NCI-H2227 treated with DMSO at 0.1 percent for 48 hours (cell line): ENCODE measurements at regions not wholly inside any gene's neighbourhood (a gene's known extent, or its start where the extent isn't known, plus 50 kb on each side); places are given as distances from the start of the nearest gene placed in this dataset.
A peak's percentile ranks its signal among the peaks of the same experiment; 100 is the strongest.

ENCODE experiments used
- DNase-seq: peaks from one replicate; lab custom pipeline; 2025; lab: John Stamatoyannopoulos, UW

GRCh38 chr6:21885532-21886114 is 292.1 kb downstream of the SOX4 start:
- peak; percentile 72 for DNase-seq

DNA sequence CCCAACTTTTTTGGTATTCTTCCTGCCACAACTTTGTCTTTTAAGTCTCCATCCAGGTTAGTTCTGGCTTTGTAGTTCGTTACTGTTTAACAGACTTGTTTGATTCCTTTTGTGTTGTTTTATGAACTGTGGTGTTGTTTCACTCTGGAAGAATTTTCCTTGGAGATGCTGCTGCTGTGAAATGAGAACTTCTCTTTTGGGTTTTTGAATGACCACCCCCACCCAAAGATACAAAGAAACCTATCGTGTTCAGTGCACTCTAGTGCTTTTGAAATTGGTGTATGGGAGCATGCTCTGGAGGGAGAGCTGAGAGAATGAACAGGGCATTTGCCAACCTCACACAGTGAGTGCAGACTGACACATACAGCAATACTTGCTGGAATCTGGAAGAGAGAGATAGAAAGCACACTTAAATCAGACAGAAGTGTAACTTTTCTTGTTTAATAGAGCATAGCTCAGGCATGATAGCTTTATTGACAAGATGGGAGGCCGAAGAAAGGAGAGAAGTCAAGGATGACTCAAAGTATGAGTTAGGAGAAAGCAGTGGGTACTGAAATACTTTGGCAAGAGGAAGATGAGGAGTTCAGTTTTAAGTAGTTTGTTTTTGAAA is 293.1 kb downstream of the SOX4 start:
- no peak for DNase-seq

- peak; percentile 16 for DNase-seq
These were observed 294.0 kb downstream of the SOX4 start for GRCh38 chr6:21887231-21888185.

DNA sequence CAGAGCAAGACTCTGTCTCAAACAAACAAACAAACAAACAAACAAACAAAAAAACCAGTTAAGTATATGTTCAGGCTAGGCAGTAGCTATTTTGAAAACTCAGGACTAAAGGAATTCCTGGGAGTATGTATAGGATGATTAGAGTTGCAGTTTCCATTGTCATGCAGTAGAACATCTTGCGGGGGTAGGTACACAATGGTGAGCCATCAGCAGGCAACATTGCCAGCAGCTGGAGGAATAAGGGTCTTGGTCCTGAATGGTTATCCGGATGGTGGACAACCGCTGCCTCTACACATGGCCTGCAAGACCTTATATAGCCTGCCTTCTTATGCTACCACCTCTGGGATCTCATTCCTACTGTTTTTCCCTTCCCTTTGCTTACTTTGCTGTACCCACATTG is 297.5 kb downstream of the SOX4 start:
- no peak for DNase-seq

DNA sequence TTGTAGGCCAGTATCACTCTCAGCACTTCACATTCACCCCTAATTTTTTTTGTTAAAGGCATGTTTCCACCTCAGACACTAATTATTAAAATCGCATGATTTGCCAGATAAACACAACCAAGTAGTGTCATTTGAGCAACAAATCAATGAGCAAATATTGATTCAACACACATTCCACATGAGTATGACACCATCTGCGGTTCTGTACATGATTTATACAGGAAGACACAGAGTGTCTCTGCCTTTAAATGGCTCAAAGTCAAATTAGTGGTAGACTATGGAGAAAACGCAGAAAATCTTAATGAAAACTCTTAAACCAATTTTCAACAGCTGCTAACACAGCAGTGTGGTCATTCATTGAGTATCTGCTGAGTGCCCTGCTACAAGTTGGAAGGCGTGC is 300.2 kb downstream of the SOX4 start:
- no peak for DNase-seq

DNA sequence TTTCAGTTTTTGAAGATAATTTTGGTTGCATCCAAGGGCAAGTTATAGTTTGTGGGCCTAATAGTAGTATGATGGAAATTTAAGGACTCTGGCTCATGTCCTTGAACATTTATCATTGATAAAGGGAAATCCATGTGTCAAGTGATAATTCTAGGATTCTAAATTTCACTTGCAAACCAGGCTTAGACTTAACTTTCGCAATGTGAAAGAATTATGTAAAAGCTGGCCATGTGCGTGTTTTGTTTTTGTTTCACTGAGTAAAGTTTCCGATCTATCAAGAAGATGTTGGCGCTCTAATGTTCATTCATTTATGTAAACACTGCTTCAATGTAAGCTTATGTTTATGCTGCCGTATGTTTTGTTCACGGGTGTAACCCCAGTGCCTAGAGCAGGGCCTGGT is 302.0 kb downstream of the SOX4 start:
- no peak for DNase-seq

DNA sequence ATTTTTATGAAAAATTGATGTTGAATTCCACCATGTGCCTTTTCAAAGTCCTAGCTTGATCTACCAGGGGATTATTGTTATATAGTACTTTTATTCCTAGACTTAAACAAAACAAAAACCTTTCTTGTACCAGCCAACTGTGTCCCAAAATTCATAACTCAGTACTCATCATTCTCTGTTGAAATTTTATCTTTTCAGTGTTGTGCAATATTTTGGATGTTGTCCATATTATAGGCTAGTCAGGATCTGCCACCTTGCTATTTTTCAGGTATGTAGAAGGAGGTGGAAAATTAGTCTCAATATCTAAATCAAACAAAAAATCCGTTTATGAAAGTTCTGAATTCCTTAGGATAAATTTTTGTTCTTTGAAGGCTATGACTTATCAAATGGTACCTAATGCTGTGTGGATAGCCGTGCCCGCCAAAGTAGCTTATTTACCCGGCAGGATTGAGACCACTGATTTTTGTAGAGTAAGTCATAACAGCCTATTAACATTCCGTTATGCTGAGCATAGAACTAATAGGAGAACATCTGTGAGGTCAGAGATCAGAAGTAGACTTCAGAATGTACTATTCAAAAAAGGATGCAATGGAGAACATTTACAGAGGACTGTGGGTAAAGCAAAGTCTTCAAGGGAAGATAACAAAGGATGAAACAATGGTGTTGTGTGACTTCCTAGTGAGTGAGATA is 304.7 kb downstream of the SOX4 start:
- DNase-seq, result no peak

GRCh38 chr6:21899708-21900107 is 306.2 kb downstream of the SOX4 start:
- no peak for DNase-seq

GRCh38 chr6:21900730-21901129 is 307.2 kb downstream of the SOX4 start:
- no peak for DNase-seq

- no peak for DNase-seq
These were observed 309.1 kb downstream of the SOX4 start for GRCh38 chr6:21902628-21903169.

DNA sequence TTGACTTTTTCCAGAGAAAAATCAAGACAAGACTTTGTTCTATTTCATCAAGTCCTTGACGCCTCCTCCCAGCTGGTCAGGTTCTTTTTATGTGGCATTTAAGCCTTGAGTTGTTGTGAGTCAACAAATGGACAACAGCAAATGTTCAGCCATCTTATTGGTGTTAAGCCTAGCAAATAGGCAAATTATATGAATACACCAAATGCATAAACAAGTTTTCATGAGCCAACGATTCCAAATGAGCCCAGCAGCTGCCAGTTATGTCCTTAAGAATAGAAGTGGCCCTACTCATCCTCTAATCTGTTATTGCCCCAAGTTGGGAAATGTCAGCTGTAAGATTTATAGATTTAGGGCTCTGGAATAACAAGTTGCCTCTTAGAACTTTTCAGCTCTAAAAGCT is 312.0 kb downstream of the SOX4 start:
- no peak for DNase-seq

- no peak for DNase-seq
These were observed 313.3 kb downstream of the SOX4 start for GRCh38 chr6:21906826-21907225.

DNA sequence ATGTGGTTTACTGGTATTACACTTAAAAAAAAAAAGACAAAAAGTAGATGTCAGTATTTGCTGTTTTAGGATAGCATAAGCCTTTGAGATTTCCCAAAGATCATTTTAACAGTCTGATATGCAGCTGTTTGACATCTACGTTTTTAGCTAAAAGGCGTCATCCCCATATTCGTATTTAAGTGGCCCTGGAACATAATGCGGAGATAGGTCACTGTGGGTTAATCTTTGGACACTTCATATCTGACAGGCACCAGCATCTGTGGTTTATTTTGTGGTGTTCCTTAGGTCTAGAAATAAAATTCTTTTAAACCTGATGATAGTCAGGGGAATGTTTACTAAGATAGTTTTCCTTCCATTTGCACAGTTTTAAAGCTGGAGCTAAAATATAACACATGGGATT is 313.7 kb downstream of the SOX4 start:
- no peak for DNase-seq

DNA sequence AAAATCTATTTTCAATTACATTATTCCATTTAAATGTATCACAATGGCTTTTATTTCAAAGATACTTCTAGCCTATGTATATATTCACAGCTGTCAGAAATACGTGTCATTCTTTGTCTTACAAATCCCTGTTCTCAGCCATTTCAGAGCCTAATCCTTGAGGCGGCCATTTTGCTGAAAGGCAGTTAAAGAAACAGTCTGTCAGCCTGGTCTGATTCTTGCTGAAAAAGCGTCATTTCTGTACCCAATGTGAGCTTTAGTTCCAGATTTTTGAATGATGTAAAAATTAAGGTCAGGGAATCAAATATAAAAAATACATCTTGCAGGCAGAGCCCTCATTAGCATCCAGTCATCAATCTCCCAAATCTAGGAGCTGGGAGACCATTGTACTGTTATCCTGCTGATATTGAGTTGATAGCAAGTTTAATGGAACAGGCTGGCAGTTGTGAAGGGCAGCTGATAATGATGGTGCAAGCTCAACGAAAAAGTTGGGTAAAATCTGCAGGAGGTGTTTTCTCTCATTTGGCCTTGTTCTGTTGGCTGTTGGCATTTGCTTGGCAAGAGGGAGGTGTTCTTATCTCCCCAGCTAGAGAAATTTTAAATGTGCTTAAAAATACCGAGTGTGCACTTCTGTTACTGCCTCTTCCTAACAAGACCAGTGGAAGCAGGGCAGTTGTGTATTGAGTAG is 314.8 kb downstream of the SOX4 start:
- DNase-seq, result no peak

- no peak for DNase-seq
These were observed 315.8 kb downstream of the SOX4 start for GRCh38 chr6:21909321-21909720.

DNA sequence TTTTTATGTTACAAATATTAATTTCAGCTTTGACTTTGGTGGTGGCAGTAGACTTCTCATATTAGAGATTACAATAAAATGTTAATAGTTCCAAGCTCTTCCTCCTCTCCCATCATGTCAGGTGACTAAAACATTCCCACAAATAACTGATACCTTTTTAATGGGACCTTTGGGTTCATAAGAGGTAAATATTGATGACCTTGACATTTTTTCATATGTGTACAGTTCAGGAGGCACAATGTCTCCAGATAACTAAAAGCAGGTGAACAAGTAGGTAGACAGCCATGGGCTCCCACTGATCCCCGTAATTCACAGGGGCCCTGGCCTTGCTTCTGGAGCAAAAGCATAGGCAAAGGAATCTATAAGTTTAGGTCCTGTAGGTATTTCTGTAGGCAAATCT is 317.7 kb downstream of the SOX4 start:
- DNase-seq, result no peak

- no peak for DNase-seq
These were observed 318.7 kb downstream of the SOX4 start for GRCh38 chr6:21912151-21912832.

GRCh38 chr6:21914121-21914973 is 320.8 kb downstream of the SOX4 start:
- peak; percentile 7 for DNase-seq

DNA sequence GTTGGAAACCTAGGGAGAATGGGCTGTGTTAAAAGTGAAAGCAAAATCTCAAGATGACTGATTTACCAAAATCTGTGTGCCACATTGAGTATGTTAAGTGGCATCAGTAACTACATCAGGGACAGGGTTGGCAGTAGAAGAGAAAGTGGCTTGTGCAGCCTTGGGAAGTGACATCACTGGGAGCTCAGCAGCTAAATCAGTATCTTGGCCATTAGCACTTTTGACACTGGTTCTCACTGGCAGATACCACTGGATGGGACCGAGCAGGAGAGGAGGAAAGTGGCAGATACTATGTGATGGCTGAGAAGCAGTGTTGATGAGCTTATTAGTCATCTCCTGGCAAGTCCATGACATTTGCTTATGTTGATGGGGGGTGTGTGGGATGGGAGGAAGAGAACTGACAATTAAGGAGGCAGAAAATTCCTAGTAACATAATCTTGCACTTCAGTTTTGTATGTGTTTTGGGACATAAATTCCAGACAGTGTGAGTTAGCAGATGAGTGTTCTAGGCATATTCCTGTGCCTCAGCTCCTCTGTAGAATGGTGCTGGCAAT is 322.2 kb downstream of the SOX4 start:
- no peak for DNase-seq

GRCh38 chr6:21918041-21918440 is 324.5 kb downstream of the SOX4 start:
- DNase-seq, result no peak
